ENCODE measurements at regions not wholly inside any gene's neighbourhood (a gene's known extent, or its start where the extent isn't known, plus 50 kb on each side); places are given as distances from the start of the nearest gene placed in this dataset.

DNA sequence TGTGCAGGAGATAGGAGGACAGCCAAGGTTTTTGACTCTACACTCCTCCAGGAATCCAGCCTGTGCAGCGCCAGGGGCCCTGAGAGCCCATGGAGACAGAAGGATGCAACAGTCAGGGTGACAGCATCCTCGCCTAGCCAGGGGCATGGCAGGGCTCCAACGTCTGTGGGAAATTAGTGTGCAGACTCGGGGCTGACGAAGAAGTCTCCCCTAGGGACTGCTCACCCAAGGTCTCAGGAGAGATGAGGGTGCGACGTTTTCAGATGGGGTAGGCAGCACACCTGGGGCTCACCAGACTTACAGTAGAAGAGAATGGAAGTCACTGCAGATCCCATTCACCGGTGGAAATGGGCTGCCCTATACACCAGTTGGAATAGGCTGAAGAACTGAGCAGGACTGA, 241.7 kb downstream of the SETD4 start:
- TF ChIP-seq, protein P1, sequence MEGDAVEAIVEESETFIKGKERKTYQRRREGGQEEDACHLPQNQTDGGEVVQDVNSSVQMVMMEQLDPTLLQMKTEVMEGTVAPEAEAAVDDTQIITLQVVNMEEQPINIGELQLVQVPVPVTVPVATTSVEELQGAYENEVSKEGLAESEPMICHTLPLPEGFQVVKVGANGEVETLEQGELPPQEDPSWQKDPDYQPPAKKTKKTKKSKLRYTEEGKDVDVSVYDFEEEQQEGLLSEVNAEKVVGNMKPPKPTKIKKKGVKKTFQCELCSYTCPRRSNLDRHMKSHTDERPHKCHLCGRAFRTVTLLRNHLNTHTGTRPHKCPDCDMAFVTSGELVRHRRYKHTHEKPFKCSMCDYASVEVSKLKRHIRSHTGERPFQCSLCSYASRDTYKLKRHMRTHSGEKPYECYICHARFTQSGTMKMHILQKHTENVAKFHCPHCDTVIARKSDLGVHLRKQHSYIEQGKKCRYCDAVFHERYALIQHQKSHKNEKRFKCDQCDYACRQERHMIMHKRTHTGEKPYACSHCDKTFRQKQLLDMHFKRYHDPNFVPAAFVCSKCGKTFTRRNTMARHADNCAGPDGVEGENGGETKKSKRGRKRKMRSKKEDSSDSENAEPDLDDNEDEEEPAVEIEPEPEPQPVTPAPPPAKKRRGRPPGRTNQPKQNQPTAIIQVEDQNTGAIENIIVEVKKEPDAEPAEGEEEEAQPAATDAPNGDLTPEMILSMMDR (conservative IDR thresholded peaks at IDR 0.05): no peak
- Mint-ChIP-seq H3K27me3 (ENCODE audit: low read depth) (no peaks in the 10 kb centered on the region), H3K4me3 (no peak overlapping the region), H3K36me3 (ENCODE audit: insufficient read depth in 1 of 3, low read depth in 3 of 3) (no peaks in the 10 kb centered on the region), H3K9me3 (peaks cover 0 to 2% of the 10 kb centered on the region in 2 experiments; a peak in 2 of 5 replicates), H3K27ac (no peak overlapping the region), H3K4me1 (peaks cover 0 to 4% of the 10 kb centered on the region in 2 experiments; a peak in 2 of 4 replicates)
- no peak overlapping the region for H3T11ph ChIP-seq (ENCODE audit: low read length)
- H2AK5ac ChIP-seq (ENCODE audit: insufficient read length, low read length): no peak overlapping the region
- no peaks in the 10 kb centered on the region for H3K79me2 ChIP-seq (ENCODE audit: insufficient read depth, low read length)
- WGBS (ENCODE audit: extremely low coverage, insufficient read length, low lambda C conversion rate): no CpG with 5 or more reads among the region's 8 CpGs
- H3K18ac ChIP-seq (ENCODE audit: insufficient read length, low read depth, low read length): no peak overlapping the region
- H2AFZ ChIP-seq (ENCODE audit: low read length): no peak overlapping the region
- H3K4me1 ChIP-seq (ENCODE audit: insufficient read depth, low read length): no peaks in the 10 kb centered on the region
- no peak overlapping the region for H2BK5ac ChIP-seq (ENCODE audit: insufficient read length, low read length)
- no peak overlapping the region for H3K9ac ChIP-seq (ENCODE audit: extremely low read depth, insufficient read length, low read length)
- no peaks in the 10 kb centered on the region for H3K9me3 ChIP-seq (ENCODE audit: control insufficient read depth, low read depth, low read length)
- H3K27me3 ChIP-seq (ENCODE audit: insufficient read depth, low read length): no peaks in the 10 kb centered on the region
- H3K23ac ChIP-seq (ENCODE audit: insufficient read length, low read depth, low read length): no peak overlapping the region
- H3K14ac ChIP-seq (ENCODE audit: insufficient read depth, low read length): no peak overlapping the region
- H3K4me2 ChIP-seq (ENCODE audit: insufficient read depth, insufficient read length, low read length): no peak overlapping the region
- H4K8ac ChIP-seq (replicated peaks; ENCODE audit: insufficient read length, low read depth, low read length): no peak overlapping the region
- no peaks in the 10 kb centered on the region for H4K20me1 ChIP-seq (ENCODE audit: control insufficient read depth, insufficient read depth, insufficient read length)
- no peak overlapping the region for H2BK120ac ChIP-seq (ENCODE audit: low read depth, low read length, poor library complexity, severe bottlenecking)
- DNase-seq: no peak
- no peak overlapping the region for H3K4ac ChIP-seq (ENCODE audit: low read depth, low read length)
- H3K23me2 ChIP-seq (ENCODE audit: insufficient read length, low read depth, low read length, poor library complexity, severe bottlenecking): no peaks in the 10 kb centered on the region
- H4K5ac ChIP-seq (ENCODE audit: insufficient read length, low read depth, low read length): no peak overlapping the region
- no peak overlapping the region for H3K27ac ChIP-seq (ENCODE audit: insufficient read length, low read depth, low read length)
- H3K56ac ChIP-seq (ENCODE audit: insufficient read length, low read depth, low read length): no peak overlapping the region
- H2BK20ac ChIP-seq (ENCODE audit: low read depth, low read length, poor library complexity, severe bottlenecking): no peak overlapping the region
- no peak overlapping the region for H4K91ac ChIP-seq (ENCODE audit: insufficient read length, low read depth, low read length)
- no peak overlapping the region for H2BK12ac ChIP-seq (ENCODE audit: insufficient read length, low read depth, low read length)
- H2BK15ac ChIP-seq (ENCODE audit: low read depth, low read length): no peak overlapping the region
- no peaks in the 10 kb centered on the region for H3K79me1 ChIP-seq (ENCODE audit: insufficient read depth, low read depth, low read length, poor library complexity, severe bottlenecking)

Measured in H9 (cell line).